GM19035 (cell line): ENCODE measurements at regions not wholly inside any gene's neighbourhood (a gene's known extent, or its start where the extent isn't known, plus 50 kb on each side); places are given as distances from the start of the nearest gene placed in this dataset.
"Not testable (repeated sequence)": the region's sequence is repeated elsewhere in the genome, so short reads cannot be mapped to it uniquely, and the experiment has no call there.

Experiments used
- ATAC-seq: cut with Tn5 transposase; IDR thresholded peaks from one replicate; pipeline ENCODE4 v1.9.1; 2021; ENCODE audit not compliant: unreplicated experiment

DNA sequence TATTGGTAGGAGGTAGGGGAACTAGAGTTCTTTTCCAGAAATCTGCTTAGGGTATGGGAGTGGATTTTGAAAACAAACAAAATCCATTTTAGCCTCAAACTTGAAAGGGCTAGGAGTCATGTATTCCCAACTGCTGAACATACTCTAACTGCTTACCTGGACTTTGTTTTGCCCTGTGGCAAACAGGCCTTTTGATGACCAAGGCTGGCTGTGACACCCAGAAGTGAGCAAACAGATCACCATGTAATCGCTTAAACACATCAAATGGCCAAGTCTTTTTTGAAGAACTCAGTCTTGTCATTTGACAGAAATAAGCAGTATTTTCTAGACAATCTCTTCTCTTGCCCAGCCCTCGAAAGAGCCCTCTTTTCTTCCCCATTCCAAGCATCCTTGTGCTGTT is 203.4 kb downstream of the KIT start:
- ATAC-seq = no peak

DNA sequence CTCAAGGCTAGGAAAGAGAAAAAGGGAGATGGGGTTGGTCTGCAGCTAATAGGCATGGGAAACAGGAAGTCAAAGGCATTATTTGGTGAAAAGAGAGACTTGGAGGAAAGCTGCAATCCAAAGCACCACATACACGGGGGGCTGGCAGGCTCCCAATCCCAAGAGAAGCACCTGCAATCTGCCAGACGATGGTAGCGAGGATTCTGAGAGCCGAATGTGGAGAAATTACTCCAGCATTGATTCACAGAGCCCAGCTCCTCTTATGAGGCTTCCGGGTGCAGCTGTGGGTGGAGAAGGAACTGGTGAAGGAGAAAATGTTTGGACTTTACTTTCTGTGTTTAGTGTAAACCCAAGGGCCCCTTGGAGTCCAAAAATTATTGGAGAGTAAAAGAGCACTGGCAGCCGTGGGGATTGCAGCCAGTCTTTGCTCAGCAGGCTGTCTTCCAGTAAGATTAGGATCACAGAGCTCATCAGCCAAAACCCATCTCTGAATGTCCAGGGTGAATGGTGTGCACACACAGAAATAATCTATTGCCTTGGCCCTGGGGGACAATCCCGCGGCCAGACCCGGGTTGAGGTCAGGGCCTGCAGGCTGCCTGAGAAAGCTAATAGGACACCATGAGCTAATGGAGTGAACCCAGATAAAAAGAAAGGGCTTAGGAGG is 197.6 kb downstream of the KIT start:
- no peak for ATAC-seq

DNA sequence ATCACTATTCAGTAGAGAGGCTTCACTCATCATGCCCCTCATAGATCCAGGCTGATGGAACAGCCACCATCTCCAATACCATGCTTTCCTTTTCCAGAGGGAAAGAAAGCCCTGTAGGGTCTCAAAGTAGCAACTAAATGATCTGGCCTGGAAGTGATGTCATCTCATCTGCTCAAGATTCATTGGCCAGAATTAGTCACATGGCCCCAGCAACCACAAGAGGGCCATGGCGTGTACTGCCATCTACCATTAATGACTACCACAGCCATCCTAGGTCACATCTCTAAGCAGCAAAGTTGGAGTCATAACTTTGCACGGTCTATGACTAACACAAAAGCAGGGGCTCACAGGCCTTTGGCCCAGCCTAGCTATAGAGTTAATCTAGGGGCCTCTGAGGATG is 194.8 kb downstream of the KIT start:
- no peak for ATAC-seq

DNA sequence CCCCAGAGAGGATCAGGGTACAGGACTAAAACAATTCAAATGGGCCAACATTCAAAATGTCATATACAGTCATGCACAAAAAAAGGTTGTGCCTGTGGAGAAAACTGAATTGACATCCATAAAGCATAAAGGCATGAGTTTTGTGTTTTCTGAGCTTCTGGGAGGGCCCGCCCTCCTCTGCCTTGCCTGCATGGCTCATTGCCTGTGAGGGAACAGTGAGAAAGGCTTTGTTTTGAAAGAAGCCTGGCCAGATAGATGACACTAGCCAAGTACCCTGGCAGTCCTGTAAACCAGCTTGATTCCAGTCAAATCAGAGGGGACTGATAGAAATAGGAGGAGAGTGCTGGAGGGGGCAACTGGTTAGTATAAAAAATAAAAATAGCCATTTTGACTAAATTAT is 194.3 kb downstream of the KIT start:
- ATAC-seq = no peak

DNA sequence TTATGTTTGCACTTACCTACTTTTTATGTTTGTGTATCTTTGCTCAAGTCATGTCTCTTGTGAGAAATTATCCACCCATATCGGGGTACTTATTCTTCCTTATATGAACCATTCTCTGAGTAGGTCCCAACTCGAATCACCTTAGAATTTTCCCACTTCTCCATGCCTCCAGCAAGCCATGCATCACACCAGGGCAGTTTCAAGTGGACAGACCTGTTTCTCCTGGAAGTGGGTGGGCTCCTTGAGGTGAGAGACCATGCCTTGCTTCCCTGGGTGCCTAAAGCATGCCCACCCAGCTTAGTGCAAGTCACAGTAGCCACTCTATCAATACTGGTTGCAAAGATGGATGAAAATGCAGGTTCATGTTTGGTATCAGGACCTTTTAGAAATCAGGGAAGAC is 187.2 kb downstream of the KIT start:
- no peak for ATAC-seq

DNA sequence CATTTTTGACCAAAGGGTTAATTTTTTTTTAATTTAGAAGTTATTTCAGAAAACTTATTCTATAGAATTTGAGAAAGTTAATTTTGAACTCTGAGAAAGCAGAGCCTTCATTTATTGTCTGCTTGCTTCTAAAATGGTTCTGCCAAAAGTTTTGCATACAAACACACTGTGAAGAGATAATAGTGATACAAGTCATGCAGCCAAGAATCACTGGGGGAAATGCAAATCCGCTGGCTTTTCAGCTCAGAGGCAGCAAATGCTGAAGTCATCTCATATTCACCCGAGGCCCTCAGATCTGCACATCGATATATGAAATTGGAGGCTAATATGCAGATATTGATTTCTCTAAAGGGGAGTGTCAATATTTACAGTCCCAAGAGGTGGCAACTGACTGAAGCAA is 186.2 kb downstream of the KIT start:
- no peak for ATAC-seq

DNA sequence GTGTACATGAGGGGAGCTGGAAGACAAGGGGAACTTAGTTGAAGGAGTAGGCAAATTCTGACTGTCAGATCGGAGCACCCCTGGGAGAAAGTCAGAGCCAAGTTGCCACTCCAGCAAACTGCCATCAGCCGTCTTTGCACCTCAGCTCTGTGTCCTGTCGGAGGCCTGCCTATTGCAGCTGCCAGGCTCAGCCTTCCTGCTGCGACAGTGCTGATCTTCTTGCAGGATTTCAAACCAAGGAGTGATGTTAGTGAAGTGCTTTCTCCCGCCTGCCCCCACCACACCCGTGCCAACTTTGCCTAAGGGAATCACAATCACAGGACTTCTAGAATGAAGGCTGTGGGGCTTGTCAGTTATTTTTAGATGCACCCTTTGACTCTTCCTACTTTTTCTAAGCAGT is 185.3 kb downstream of the KIT start:
- ATAC-seq = no peak

DNA sequence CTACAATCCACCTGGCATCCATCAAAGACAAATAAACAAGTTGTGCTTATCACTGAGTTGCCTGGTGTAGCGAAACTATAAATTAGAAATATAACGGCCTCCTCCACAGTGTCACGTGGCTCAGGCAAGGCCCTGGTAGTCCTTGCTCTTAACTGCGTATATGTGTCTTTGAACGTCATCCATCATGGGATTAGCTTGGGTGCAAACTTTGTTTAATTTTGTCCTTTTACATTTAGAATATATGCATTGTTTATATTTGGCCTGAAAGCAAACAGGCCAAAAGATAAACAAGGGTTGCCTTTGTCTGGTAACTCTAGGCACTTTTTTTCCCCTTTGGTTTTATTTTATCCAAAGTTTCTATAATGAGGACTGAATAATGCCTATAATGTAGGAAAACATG is 184.9 kb downstream of the KIT start:
- no peak for ATAC-seq

DNA sequence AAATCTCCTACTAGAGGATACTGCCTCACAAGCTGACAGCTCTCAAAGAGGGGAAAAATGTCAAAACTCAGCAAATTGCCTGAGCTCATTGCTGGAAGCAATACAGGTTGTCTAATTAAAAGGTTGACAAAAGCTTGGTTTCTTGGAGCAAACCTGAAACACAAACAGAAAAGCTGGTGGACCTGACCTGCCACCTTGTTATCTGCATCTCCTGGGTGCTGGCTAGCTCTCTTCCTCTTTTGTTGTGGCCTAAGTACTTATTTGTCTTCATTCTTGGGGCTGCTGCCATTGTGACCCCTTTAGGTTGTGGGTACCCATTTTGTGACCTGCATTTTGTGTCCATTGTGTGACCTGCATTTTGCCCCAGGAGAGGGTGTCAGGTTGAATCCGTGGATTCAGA is 184.5 kb downstream of the KIT start:
- no peak for ATAC-seq

DNA sequence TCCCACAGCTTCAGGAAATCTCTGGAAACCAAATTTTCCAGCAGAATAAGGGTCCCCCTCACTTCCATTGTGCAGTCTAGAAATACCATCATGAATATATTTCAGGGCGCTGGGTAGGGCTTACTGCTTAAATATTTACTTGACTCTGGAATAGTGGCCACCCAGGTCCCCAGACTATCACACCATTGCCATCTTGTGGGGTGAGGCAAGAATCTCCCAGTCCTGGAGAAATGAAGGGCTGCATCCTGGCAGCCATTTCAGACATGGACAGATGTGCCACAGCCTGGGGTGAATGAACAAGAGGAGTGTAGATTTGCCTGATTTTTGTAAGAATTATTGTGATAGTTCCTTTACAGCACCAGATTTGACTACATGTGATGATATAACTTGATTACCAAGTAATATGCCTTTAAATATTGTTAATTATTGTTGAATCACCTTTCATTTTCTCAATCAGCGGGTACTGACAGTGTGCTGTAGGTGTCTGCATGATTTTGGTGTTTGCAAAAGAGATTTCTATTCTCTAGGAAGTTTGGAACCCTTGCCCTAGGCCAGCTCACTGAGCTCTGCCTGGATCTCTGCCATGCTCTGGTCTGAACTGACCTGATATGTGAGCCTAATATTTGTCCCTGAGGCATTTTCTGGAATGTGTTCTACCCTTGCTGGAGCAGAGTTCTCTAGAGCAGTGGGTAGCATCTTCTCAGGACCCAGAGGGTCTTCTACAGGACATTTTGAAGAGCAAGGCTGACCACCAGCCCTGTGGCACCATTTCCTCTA is 183.4 kb downstream of the KIT start:
- no peak for ATAC-seq

DNA sequence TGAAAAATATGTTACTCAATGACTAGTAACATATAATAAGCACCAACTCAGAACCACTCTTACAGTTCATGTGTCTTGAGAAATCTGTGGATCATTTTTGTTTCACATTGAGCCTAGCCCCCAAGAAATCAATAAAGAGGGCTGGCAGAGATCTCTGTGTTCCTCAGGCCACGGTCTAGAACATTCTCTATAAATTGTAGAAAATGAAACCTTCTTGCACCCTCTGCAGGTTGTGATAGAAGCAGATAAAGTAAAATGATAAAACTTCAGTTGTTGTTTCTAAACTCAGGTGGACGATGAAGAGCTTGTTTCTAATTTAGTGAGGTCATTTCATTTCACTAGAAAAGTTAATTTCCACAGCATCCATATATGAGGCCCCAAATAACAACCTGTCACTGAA is 182.7 kb downstream of the KIT start:
- no peak for ATAC-seq

DNA sequence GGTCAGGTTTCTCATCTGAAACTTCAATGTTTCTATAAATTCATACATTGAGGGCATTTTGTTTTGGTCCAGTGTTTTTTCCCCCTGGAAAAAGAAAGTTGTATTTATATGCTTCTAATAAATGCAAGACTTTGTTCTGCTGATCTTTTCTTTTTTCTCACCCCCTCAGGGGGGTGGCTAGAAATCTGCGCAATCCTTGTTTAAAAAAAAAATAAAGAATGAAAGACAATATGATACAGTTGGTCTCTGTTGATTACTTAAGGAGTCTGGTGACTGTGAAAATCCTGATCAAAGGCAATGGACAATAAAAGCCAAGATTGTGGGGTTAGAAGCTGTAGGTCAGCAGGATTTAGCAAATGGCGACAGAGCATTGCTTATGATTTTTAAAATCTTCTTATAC is 180.5 kb downstream of the KIT start:
- no peak for ATAC-seq

DNA sequence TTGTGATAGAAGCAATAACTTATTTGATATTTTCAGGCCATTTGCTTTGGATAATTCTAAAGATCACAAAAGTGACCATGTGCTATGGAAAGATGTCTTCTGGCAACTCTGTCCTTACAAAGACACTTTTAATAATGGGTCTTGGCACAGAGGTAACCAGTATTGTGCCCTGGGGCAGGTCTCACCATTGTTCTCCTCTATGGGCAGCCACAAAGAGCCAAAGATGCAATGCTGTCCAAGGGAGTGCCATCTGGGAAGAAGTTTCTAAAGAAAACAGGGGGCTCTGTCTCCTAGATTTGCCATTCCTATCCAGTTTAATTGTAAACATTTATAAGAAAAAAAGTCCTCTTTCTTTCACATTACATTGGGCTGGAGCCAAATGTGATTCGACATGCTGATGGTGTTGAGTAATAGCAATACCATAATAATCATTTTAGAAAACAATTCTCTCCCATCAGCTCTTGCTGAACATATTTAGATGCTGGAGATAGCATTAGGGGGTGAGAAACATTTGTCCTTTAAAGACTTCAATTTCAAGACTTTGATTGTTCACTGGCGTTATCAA is 179.9 kb downstream of the KIT start:
- no peak for ATAC-seq

DNA sequence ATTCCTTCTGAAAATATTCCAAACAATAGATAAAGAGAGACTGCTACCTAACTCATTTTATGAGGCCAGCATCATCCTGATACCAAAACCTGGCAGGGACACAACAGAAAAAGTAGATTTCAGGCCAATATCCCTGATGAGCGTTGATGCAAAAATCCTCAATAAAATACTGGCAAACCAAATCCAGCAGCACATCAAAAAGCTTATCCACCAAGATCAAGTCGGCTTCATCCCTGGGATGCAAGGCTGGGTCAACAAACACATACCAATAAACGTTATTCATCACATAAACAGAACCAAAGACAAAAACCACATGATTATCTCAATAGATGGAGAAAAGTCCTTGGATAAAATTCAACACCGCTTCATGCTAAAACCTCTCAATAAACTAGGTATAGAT is 170.6 kb downstream of the KIT start:
- ATAC-seq = not testable (repeated sequence)

DNA sequence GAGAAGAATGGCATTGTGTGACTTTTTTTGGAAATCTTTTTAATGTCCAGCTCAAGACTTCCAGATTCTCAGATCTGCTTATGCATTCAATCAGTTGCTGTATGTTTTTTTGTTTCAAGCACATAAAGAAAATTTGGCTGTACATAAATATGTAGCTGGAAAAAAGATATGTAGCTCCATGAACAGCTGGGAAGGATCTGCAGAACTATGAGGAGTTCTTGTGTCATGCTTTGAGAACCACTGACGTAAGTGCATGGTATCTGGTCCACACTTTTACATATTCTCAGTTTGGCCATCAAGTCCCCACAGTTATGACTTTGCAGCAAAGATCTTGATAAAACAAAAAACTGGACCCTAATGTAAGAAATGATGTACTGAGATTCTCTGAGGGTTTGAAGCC is 165.9 kb downstream of the KIT start:
- ATAC-seq = no peak

DNA sequence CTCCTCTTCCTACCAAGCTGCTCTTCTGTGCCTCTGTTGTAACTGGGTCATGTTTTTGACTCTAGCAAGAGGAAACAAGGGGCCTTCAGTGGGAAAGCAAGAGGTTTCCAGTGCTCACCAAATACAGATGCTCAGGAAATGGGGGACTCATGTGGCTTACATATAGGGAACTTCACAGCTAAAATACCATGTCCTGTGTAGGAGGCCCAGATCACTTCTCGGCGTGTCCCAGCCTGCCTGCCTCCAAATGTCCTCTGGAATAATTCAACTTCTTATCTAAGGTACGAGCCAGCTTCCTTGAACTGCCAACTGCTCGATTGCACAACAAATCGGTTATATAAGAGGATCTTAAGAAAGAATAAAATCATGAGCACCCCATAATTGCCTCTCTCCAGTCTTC is 161.3 kb downstream of the KIT start:
- ATAC-seq = no peak

DNA sequence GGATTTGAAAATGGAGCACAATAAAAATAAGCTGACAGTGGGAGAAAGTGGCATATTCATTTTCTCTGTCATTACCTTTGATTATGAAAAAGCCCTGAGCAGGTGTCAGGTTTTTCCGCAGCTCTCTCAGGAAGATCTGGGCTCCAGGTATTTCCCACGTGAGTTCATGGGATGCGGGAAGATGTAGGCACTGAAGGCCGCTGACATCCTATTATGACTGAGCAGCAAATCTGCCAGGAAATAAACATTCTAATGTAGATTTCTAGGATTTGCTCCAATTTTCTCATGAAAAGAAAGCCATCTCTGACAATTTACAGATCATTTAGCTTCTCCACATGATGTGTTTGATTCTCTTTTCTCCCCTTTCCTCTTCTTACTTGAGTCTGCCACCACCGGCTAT is 160.7 kb downstream of the KIT start:
- ATAC-seq = no peak

DNA sequence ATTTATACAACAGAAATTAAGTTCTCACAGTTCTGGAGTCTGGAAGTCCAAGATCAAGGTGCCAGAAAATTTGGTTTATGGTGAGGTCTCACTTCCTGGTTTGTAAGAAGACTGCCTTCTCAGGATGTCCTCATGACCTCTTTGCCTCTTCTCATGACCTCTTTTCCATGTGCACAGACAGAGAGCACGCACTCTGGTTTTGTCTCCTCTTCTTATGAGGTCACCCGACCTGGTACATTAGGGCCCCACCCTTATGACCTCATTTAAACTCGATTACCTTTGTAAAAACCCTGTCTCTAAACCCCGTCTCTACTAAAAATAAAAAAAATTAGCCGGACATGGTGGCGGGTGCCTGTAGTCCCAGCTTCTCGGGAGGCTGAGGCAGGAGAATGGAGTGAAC is 155.9 kb downstream of the KIT start:
- ATAC-seq = no peak

DNA sequence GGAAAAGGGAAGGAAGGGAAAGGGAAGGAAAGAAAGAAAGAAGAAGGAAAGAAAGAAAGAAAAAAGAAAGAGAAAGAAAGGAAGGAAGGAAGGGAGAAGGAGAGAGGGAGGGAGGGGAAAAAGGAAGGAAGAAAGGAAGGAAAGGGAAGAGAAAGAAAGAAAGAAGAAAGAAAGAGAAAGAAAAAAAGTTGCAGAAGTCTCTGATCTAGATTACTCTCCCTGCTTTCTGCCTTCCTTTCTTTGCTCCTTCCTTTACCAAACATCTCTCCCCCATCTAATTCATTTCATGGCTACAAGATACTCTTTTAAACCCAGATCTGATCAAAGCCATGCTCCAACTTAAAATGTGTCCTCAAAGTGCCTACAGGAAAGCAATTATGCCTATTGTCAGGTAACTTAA is 148.6 kb downstream of the KIT start:
- ATAC-seq = no peak

DNA sequence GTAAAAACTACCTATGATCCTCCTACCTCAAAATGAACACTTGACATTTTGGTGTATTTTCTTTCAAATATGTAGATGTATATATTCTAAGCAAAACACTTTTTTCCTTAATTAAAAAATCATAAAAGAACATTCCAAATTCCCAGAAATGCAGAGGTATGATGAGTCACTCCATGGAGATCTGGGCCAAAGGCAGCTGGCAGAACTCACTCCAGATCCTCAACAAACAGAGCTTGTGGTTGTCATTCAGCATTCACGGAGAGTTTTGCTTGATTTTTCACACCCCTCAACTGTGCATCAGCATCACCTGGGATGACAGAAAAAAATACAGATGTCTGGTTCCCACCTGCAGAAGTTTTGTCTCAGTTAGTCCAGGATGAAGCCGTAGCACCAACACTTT is 144.6 kb downstream of the KIT start:
- no peak for ATAC-seq

DNA sequence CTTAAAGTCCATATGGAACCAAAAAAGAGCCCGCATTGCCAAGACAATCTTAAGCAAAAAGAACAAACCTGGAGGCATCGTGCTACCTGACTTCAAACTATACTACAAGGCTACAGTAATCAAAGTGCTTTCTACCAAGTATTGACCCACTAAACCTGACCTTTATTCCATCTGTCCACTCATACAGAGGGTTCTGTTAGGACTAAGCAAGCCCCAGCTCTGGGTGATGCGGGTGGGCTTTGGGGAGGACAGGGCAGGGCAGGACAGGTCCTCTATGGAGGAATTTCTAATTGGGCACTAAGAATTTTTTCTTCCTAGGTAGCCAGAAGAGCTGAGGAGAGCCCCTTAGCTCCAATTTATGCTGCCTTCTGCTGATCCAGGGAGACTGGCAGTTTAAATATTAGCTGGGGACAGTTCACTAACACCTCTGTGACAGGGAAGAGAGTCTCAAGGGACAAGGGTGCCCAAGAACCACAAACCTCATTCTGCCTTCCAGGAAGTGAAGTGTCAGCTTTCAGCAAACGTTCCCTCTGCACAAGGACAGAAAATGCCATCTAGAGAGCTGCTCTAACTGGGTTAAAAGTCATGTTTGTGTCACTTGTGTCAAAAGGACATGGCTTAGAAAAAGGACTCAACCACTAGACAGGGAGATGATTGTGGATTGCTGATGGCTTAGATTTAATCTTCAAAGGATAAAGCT is 143.2 kb downstream of the KIT start:
- no peak for ATAC-seq

DNA sequence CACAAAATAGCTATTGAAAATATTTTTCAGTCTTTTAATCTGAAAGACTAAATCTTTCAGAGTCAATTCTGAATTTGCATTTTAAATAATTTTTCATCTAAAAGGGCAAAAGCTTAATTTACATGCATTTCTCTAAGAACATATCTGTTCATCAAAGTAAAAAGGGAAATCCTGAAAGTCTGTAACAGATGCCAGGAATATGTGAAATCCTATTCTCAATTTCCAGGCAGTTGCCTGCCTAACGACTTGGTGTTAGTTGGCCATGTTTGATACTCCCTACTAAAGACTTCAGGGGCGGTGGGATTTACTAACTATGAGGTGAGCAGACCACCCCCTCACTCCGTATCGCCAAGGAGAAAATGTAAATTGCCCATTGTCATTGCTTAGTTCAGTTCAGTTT is 136.8 kb downstream of the KIT start:
- no peak for ATAC-seq
